BLaER1 treated with 17β-estradiol and CSF1 and Interleukin-3, amounts not matched to agents 10 nM and 100 nM (cell line): ENCODE measurements at regions not wholly inside any gene's neighbourhood (a gene's known extent, or its start where the extent isn't known, plus 50 kb on each side); places are given as distances from the start of the nearest gene placed in this dataset.

Experiments used
- H3K27ac ChIP-seq, 11 experiments: shearing (Covaris generic); formaldehyde crosslinking; 2 replicates each; pipeline ENCODE4 v1.8.1; 2022
- H3K27me3 ChIP-seq, 11 experiments: shearing (Covaris generic); formaldehyde crosslinking; 2 replicates each; pipeline ENCODE4 v1.8.1; 2022
- H3K36me3 ChIP-seq, 11 experiments: shearing (Covaris generic); formaldehyde crosslinking; 2 replicates each; pipeline ENCODE4 v1.8.1; 2022
- H3K4me1 ChIP-seq, 10 experiments: shearing (Covaris generic); formaldehyde crosslinking; 2 replicates each; pipeline ENCODE4 v1.8.1; 2022
- H3K4me2 ChIP-seq, 11 experiments: shearing (Covaris generic); formaldehyde crosslinking; 2 replicates each; pipeline ENCODE4 v1.8.1; 2022
- H3K4me3 ChIP-seq, 10 experiments: shearing (Covaris generic); formaldehyde crosslinking; 2 replicates each; pipeline ENCODE4 v1.8.1; 2022
- H3K9ac ChIP-seq, 11 experiments: shearing (Covaris generic); formaldehyde crosslinking; 2 replicates each; pipeline ENCODE4 v1.8.1; 2022
- H3K9me3 ChIP-seq, 11 experiments: shearing (Covaris generic); formaldehyde crosslinking; replicated peaks in 1 of 11; 2 replicates each; pipeline ENCODE4 v1.8.1; 2022
- H4K20me1 ChIP-seq, 11 experiments: shearing (Covaris generic); formaldehyde crosslinking; 2 replicates each; pipeline ENCODE4 v1.8.1; 2022
- Cebpa-rat ChIP-seq, 11 experiments: shearing (Covaris generic); IDR thresholded peaks; 2 replicates each; pipeline ENCODE4 v1.8.1; 2022

DNA sequence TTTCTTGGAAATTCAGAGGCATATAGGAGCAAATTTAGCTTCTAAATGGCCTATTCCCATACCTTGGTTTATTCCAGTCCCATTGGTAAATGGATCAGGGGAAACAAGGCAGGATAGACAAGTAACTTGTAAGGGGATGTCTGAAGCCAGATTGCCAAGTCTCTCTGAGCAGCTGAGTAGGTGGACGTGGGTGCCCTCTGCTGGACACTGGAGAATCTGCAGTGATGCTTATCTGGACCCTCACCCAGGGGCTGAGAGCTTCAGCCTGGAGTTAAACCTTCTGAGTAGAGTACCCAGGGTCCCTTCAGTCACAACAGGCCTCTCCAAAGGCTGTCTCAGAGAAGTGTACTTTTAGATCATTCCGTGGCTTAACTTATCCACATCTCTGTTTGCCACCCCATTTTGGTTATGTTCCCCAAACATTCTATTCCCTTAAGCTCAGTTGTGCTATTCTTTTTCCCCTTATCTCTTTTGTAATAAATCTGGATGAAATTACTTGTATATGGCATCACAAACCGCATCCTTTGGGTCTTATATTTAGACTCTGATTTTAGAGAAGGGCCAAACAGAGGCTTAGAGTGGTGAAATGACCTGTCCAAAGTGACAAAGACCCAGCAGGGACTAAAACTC, 218.3 kb upstream of the GLRA1 start:
- no peaks in the 10 kb centered on the region for H3K36me3 ChIP-seq
- H3K27me3 ChIP-seq, result no peaks in the 10 kb centered on the region
- H3K27ac ChIP-seq, result no peak overlapping the region
- no peaks in the 10 kb centered on the region for H4K20me1 ChIP-seq
- no peak overlapping the region for H3K4me3 ChIP-seq
- no peak overlapping the region for H3K4me2 ChIP-seq
- H3K4me1 ChIP-seq, result peaks cover 0 to 28% (median 14%) of the 10 kb centered on the region in 10 experiments; a peak in 11 of 20 replicates
- TF ChIP-seq Cebpa-rat (IDR thresholded peaks at IDR 0.05), result no peak
- no peaks in the 10 kb centered on the region for H3K9me3 ChIP-seq
- no peak overlapping the region for H3K9ac ChIP-seq

GRCh38 chr5:152140347-152140746, 215.7 kb upstream of the GLRA1 start:
- Histone ChIP-seq H3K4me1 (peaks cover 0 to 15% (median 10%) of the 10 kb centered on the region in 10 experiments; a peak in 11 of 20 replicates), H3K36me3 (no peaks in the 10 kb centered on the region)

DNA sequence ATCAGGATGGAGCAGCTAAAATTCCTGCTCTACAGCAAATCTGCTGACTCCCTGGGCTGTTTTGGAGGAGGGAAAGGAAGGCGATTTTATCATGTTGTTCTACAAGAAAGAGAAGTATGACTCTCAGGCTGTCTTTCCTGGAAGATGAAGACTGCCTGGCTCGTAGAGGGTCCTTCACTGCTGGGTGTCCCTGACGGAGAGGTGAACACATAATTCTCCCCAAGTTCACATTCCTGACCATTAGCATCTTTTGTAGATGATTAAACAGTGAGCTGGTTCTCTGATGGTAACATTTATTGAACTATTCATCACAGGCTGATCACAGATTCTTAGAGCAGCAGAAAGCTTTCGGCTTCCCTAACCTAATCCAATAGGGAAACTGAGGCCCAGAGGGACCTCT, 212.4 kb upstream of the GLRA1 start:
- Histone ChIP-seq H3K4me1 (no peaks in the 10 kb centered on the region), H3K36me3 (no peaks in the 10 kb centered on the region), H4K20me1 (no peaks in the 10 kb centered on the region), H3K27me3 (no peaks in the 10 kb centered on the region), H3K9ac (no peak overlapping the region), H3K4me3 (no peak overlapping the region), H3K27ac (no peak overlapping the region), H3K9me3 (no peaks in the 10 kb centered on the region), H3K4me2 (no peak overlapping the region)
- no peak for TF ChIP-seq Cebpa-rat (IDR thresholded peaks at IDR 0.05)

More at GRCh38 chr5:152140347-152140746, 215.7 kb upstream of the GLRA1 start:
- no peaks in the 10 kb centered on the region for H3K27me3 ChIP-seq
- TF ChIP-seq Cebpa-rat (IDR thresholded peaks at IDR 0.05), result no peak
- H3K4me2 ChIP-seq, result no peak overlapping the region
- no peaks in the 10 kb centered on the region for H4K20me1 ChIP-seq
- no peak overlapping the region for H3K4me3 ChIP-seq
- H3K27ac ChIP-seq, result no peak overlapping the region
- H3K9ac ChIP-seq, result no peak overlapping the region
- H3K9me3 ChIP-seq, result no peaks in the 10 kb centered on the region

DNA sequence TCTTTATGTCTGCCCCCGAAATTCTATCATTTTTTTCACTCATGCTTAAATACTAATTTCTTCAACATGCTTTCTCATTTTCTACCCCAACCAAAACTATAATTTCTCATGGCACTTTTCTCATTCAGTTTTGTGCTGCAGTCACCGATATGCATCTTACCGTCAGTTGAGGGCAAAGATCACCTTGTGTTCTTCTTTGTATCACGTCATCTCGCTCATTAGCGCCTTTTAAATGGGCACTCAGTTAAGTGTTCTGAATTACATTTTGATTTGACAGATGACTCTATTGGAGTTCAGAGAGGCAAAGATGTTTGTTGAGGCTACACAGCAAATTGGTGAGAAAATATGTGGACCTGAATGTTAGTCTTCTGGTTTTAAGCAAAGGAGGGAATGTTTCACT, 211.7 kb upstream of the GLRA1 start:
- Histone ChIP-seq H3K4me2 (no peak overlapping the region), H3K9ac (no peak overlapping the region), H3K27me3 (no peaks in the 10 kb centered on the region), H3K36me3 (no peaks in the 10 kb centered on the region), H3K9me3 (no peaks in the 10 kb centered on the region), H3K27ac (no peak overlapping the region), H3K4me3 (no peak overlapping the region), H4K20me1 (no peaks in the 10 kb centered on the region), H3K4me1 (no peaks in the 10 kb centered on the region)
- no peak for TF ChIP-seq Cebpa-rat (IDR thresholded peaks at IDR 0.05)

DNA sequence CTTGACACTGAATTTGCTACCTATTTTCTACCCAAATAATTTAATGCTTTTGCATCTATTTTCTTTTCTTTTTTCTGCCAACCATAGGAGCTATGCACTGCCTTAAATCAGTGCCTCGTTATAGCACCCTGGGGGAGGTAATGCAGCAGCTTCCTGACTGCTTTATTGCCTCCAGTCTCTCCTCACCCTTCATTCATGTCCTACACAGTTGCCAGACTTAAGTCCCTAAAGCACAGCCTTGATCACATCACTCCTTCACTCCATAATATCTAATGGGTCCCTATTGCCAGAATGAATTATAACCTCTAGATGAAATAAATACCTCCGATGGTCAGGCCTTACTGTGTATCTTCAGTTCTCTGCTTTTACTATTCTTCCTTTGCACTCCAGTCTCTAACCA, 211.2 kb upstream of the GLRA1 start:
- no peak overlapping the region for H3K4me3 ChIP-seq
- no peaks in the 10 kb centered on the region for H4K20me1 ChIP-seq
- H3K27me3 ChIP-seq, result no peaks in the 10 kb centered on the region
- TF ChIP-seq Cebpa-rat (IDR thresholded peaks at IDR 0.05), result no peak
- no peaks in the 10 kb centered on the region for H3K9me3 ChIP-seq
- no peak overlapping the region for H3K9ac ChIP-seq
- H3K4me1 ChIP-seq, result no peaks in the 10 kb centered on the region
- no peaks in the 10 kb centered on the region for H3K36me3 ChIP-seq
- H3K27ac ChIP-seq, result no peak overlapping the region
- H3K4me2 ChIP-seq, result no peak overlapping the region

- no peaks in the 10 kb centered on the region for H3K9me3 ChIP-seq
- H3K4me2 ChIP-seq, result no peak overlapping the region
- TF ChIP-seq Cebpa-rat (IDR thresholded peaks at IDR 0.05), result no peak
- H4K20me1 ChIP-seq, result no peaks in the 10 kb centered on the region
- no peak overlapping the region for H3K4me3 ChIP-seq
- H3K9ac ChIP-seq, result no peak overlapping the region
- no peak overlapping the region for H3K27ac ChIP-seq
- peaks cover 0 to 5% (median 0%) of the 10 kb centered on the region in 10 experiments; a peak in 2 of 20 replicates for H3K4me1 ChIP-seq
- H3K27me3 ChIP-seq, result no peaks in the 10 kb centered on the region
- no peaks in the 10 kb centered on the region for H3K36me3 ChIP-seq
Observed at GRCh38 chr5:152125661-152126205, 201.1 kb upstream of the GLRA1 start.

DNA sequence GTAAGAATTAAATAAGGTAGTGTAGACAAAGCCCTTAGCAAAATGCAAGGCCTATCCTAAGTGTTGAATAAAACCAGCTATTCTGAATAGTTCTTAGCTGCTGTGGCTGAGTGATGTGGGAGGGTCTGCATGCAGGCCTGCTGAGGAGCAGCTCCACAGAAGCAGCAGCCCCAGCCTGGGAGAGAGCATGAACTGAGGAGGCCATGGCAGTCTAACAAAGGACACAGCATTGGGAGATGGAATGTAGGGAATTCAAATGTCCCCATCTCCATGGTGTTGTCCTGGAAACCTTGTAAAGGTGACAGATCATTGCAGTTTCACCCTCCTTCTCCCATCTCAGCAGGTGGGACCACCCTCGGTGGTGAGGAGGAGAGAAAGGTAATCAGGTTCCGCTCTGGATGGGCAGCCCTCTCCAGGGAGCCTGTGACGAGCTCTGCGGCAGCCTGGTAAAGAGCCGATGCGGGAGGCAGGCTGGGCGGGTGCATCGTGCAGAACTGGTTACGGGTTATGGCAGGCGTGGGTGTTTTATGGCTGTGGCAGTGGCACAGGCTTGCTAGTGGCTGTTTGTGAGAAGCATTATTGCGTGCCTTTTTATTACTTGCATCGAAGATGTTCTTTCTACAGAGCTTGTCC, 199.9 kb upstream of the GLRA1 start:
- Histone ChIP-seq H3K36me3 (no peaks in the 10 kb centered on the region), H3K4me1 (peaks cover 0 to 5% (median 0%) of the 10 kb centered on the region in 10 experiments; a peak in 2 of 20 replicates), H3K4me3 (no peak overlapping the region), H3K9me3 (no peaks in the 10 kb centered on the region), H3K27ac (no peak overlapping the region), H3K27me3 (no peaks in the 10 kb centered on the region), H3K9ac (no peak overlapping the region), H3K4me2 (no peak overlapping the region), H4K20me1 (no peaks in the 10 kb centered on the region)
- no peak for TF ChIP-seq Cebpa-rat (IDR thresholded peaks at IDR 0.05)

DNA sequence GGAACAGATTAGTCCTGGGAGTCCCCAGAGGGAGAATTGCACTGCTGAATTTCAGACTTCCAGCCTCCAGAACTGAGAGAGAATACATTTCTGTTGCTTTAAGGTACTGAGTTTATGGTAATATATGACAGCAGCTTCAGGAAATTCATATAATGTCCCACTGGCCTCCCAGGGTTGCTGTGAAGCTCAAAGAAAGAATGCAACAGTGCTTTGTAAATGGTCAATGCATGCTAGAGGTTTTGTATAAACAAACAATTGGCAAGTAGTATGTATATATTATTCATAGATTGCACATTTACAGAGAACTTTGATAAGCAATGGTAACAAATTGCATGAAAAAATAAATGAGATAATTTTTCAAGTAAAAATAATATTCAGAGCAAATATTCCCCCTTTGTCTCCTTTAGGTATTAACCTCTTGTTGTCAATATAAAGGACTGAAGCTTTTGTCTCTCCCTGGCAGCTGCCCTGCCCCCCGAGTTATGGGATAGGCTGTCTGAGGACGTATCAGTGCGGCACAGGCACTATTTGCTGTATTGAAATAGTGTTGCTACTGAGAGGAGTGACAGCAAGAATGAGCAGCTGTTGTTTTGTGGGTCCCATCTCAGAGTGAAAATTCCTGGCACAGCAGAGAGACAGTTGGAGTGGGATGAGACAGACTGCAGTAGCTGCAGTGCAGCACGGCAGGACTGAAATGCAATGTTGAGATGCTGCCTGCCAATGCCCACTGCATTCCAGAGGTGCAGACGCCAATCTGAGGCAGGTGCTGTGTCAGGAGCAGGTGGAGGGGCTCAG, 194.2 kb upstream of the GLRA1 start:
- Histone ChIP-seq H3K4me2 (no peak overlapping the region), H3K4me1 (peaks cover 0 to 5% (median 0%) of the 10 kb centered on the region in 10 experiments; a peak in 2 of 20 replicates), H3K9ac (no peak overlapping the region), H3K9me3 (peaks cover 0 to 6% (median 0%) of the 10 kb centered on the region in 11 experiments; a peak in 3 of 22 replicates), H4K20me1 (no peaks in the 10 kb centered on the region), H3K27me3 (no peaks in the 10 kb centered on the region), H3K27ac (no peak overlapping the region), H3K4me3 (no peak overlapping the region), H3K36me3 (no peaks in the 10 kb centered on the region)
- TF ChIP-seq Cebpa-rat (IDR thresholded peaks at IDR 0.05), result no peak

DNA sequence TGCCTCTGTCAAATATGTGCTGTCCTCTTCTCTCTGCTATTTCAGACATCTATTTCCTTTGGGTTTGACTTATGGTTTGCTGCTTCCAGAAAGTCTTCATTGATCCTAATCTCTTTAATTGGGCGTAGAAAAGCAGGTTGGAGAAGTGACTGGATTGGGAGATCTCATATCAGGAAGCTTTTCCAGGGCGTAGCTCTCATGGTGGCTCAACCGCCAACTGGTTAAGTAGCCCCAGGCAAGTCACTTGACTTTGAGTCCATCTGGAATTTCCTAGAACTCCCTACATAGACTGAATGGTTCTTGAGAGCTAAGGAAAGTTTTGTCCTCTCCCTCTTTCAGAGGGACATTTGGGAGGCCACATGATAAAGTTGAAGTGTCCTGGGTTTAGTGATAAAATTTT, 192.3 kb upstream of the GLRA1 start:
- no peak overlapping the region for H3K9ac ChIP-seq
- peaks cover 0 to 6% (median 0%) of the 10 kb centered on the region in 11 experiments; a peak in 3 of 22 replicates for H3K9me3 ChIP-seq
- no peaks in the 10 kb centered on the region for H3K4me1 ChIP-seq
- H3K27me3 ChIP-seq, result no peaks in the 10 kb centered on the region
- no peak for TF ChIP-seq Cebpa-rat (IDR thresholded peaks at IDR 0.05)
- H4K20me1 ChIP-seq, result no peaks in the 10 kb centered on the region
- no peak overlapping the region for H3K4me2 ChIP-seq
- no peaks in the 10 kb centered on the region for H3K36me3 ChIP-seq
- no peak overlapping the region for H3K27ac ChIP-seq
- H3K4me3 ChIP-seq, result no peak overlapping the region
